GM06990 (cell line): ENCODE measurements at regions not wholly inside any gene's neighbourhood (a gene's known extent, or its start where the extent isn't known, plus 50 kb on each side); places are given as distances from the start of the nearest gene placed in this dataset.
"Not testable (repeated sequence)": the region's sequence is repeated elsewhere in the genome, so short reads cannot be mapped to it uniquely, and the experiment has no call there.

Source experiments
- DNase-seq: peaks from one replicate; pipeline ENCODE4 v3.0.0-alpha.2; 2011; ENCODE audit not compliant: insufficient read length; ENCODE audit errors: extremely low read depth
- H3K27me3 ChIP-seq: replicated peaks from 2 replicates; pipeline ENCODE4 v1.6.0; 2011; ENCODE audit warnings: low read length; ENCODE audit not compliant: control insufficient read depth, insufficient read depth
- H3K36me3 ChIP-seq: 2 replicates; pipeline ENCODE4 v1.5.1; 2011; ENCODE audit warnings: low read length; ENCODE audit not compliant: control insufficient read depth, insufficient read depth
- H3K4me3 ChIP-seq: replicated peaks from 2 replicates; pipeline ENCODE4 v1.5.1; 2011; ENCODE audit warnings: low read depth, mild to moderate bottlenecking, control low read depth, low read length
- CTCF ChIP-seq: IDR thresholded peaks from 2 replicates; pipeline ENCODE4 v1.5.1; 2011; ENCODE audit warnings: low read length, control low read depth, mild to moderate bottlenecking, inconsistent platforms; ENCODE audit not compliant: insufficient read depth, poor library complexity, severe bottlenecking

- no peak for TF ChIP-seq CTCF
- no peak overlapping the region for H3K4me3 ChIP-seq
- DNase-seq, result no peak
- no peaks in the 10 kb centered on the region for H3K36me3 ChIP-seq
- H3K27me3 ChIP-seq, result no peaks in the 10 kb centered on the region
These were observed 55.1 kb upstream of the F9 start for GRCh38 chrX:139475432-139475831.

- DNase-seq, H3K27me3 ChIP-seq, H3K4me3 ChIP-seq, H3K36me3 ChIP-seq: not testable (repeated sequence)
These were observed 68.6 kb upstream of the F9 start for GRCh38 chrX:139461945-139462344.

- no peak for DNase-seq
- Histone ChIP-seq H3K36me3 (no peaks in the 10 kb centered on the region), H3K4me3 (no peak overlapping the region), H3K27me3 (no peaks in the 10 kb centered on the region)
- no peak for TF ChIP-seq CTCF
These were observed 75.8 kb upstream of the F9 start for GRCh38 chrX:139454743-139455142.

GRCh38 chrX:139448996-139449395 is 81.5 kb upstream of the F9 start:
- Histone ChIP-seq H3K36me3 (no peaks in the 10 kb centered on the region), H3K27me3 (no peaks in the 10 kb centered on the region), H3K4me3 (no peak overlapping the region)
- TF ChIP-seq CTCF, result no peak
- no peak for DNase-seq

- TF ChIP-seq CTCF, result no peak
- peak; percentile 7 for DNase-seq
- no peaks in the 10 kb centered on the region for H3K36me3 ChIP-seq
- H3K4me3 ChIP-seq, result no peak overlapping the region
- H3K27me3 ChIP-seq, result no peaks in the 10 kb centered on the region
These were observed 83.7 kb upstream of the F9 start for GRCh38 chrX:139446832-139447231.

- no peak overlapping the region for H3K4me3 ChIP-seq
- peak; percentile 12 for TF ChIP-seq CTCF
- H3K27me3 ChIP-seq, result no peaks in the 10 kb centered on the region
- H3K36me3 ChIP-seq, result no peaks in the 10 kb centered on the region
- no peak for DNase-seq
These were observed 100.6 kb upstream of the F9 start for GRCh38 chrX:139429913-139430312.
